ENCODE measurements at regions not wholly inside any gene's neighbourhood (a gene's known extent, or its start where the extent isn't known, plus 50 kb on each side); places are given as distances from the start of the nearest gene placed in this dataset.
"Not testable (repeated sequence)": the region's sequence is repeated elsewhere in the genome, so short reads cannot be mapped to it uniquely, and the experiment has no call there.

GRCh38 chr2:129915303-129915840, 64.1 kb upstream of the RAB6C start:
- Mint-ChIP-seq H3K27ac (no peak overlapping the region), H3K4me3 (no peak overlapping the region), H3K36me3 (peaks cover 0 to 26% of the 10 kb centered on the region in 2 donors), H3K27me3 (peaks cover 0 to 21% (median 18%) of the 10 kb centered on the region in 3 donors), H3K4me1 (no peaks in the 10 kb centered on the region), H3K9me3 (peaks cover 20 to 45% (median 32%) of the 10 kb centered on the region in 7 donors)
- no peak for ATAC-seq (ENCODE audit: low read depth in 2 of 2)
- no peak for DNase-seq

- H3K4me1 Mint-ChIP-seq = peaks cover 3 to 7% (median 4%) of the 10 kb centered on the region in 3 donors
- H3K4me3 Mint-ChIP-seq = peak overlapping the region in 1 of 8 donors; percentile 66
- H3K27me3 Mint-ChIP-seq = peaks cover 8 to 42% (median 38%) of the 10 kb centered on the region in 3 donors
- ATAC-seq (ENCODE audit: low read depth in 2 of 2) (no peak), DNase-seq (no peak)
- no peak overlapping the region for H3K27ac Mint-ChIP-seq
- peaks cover 0 to 26% of the 10 kb centered on the region in 2 donors for H3K36me3 Mint-ChIP-seq
- peaks cover 20 to 57% (median 41%) of the 10 kb centered on the region in 7 donors for H3K9me3 Mint-ChIP-seq
Observed at GRCh38 chr2:129918604-129919003, 60.9 kb upstream of the RAB6C start.

GRCh38 chr2:129922571-129923264, 56.7 kb upstream of the RAB6C start:
- Mint-ChIP-seq H3K4me3 (peak overlapping the region in 2 of 8 donors; percentile 24 to 57), H3K27ac (no peak overlapping the region), H3K4me1 (peaks cover 6 to 11% (median 8%) of the 10 kb centered on the region in 3 donors), H3K27me3 (peaks cover 20 to 64% (median 44%) of the 10 kb centered on the region in 3 donors), H3K9me3 (peaks cover 14 to 39% (median 31%) of the 10 kb centered on the region in 7 donors), H3K36me3 (peaks cover 0 to 18% of the 10 kb centered on the region in 2 donors)
- DNase-seq (no peak), ATAC-seq (ENCODE audit: low read depth in 2 of 2) (no peak)

- Mint-ChIP-seq H3K4me3 (peak overlapping the region in 4 of 8 donors; percentile 6 to 57 (median 36)), H3K9me3 (peaks cover 9 to 32% (median 24%) of the 10 kb centered on the region in 7 donors), H3K27me3 (peaks cover 20 to 66% (median 52%) of the 10 kb centered on the region in 3 donors), H3K27ac (no peak overlapping the region), H3K4me1 (peaks cover 6 to 11% (median 8%) of the 10 kb centered on the region in 3 donors), H3K36me3 (peaks cover 0 to 11% of the 10 kb centered on the region in 2 donors)
- ATAC-seq (ENCODE audit: low read depth in 2 of 2) (peak; percentile 30 to 37), DNase-seq (no peak)
Observed at GRCh38 chr2:129923265-129924091, 56.0 kb upstream of the RAB6C start.

- not testable (repeated sequence) for ATAC-seq (ENCODE audit: low read depth in 2 of 2)
- H3K9me3 Mint-ChIP-seq = peaks cover 2 to 25% (median 18%) of the 10 kb centered on the region in 7 donors
- H3K4me3 Mint-ChIP-seq = peak overlapping the region in 2 of 8 donors; percentile 11 to 48
Observed at GRCh38 chr2:129924115-129924514, 55.4 kb upstream of the RAB6C start.

GRCh38 chr2:129925381-129925780, 54.1 kb upstream of the RAB6C start:
- H3K27me3 Mint-ChIP-seq = peaks cover 20 to 70% (median 57%) of the 10 kb centered on the region in 3 donors
- no peak for ATAC-seq (ENCODE audit: low read depth in 2 of 2)

More at GRCh38 chr2:129924115-129924514, 55.4 kb upstream of the RAB6C start:
- Mint-ChIP-seq H3K27me3 (peaks cover 20 to 65% (median 57%) of the 10 kb centered on the region in 3 donors), H3K4me1 (peaks cover 6 to 11% (median 8%) of the 10 kb centered on the region in 3 donors)
- not testable (repeated sequence) for H3K27ac Mint-ChIP-seq, H3K36me3 Mint-ChIP-seq, DNase-seq

GRCh38 chr2:129927696-129928095, 51.8 kb upstream of the RAB6C start:
- peaks cover 14 to 60% (median 48%) of the 10 kb centered on the region in 3 donors for H3K27me3 Mint-ChIP-seq

More at GRCh38 chr2:129925381-129925780, 54.1 kb upstream of the RAB6C start:
- peaks cover 6 to 11% (median 8%) of the 10 kb centered on the region in 3 donors for H3K4me1 Mint-ChIP-seq
- peak overlapping the region in 1 of 8 donors; percentile 16 for H3K4me3 Mint-ChIP-seq
- no peak for DNase-seq
- peak overlapping the region in 1 of 6 donors; percentile 20 for H3K27ac Mint-ChIP-seq
- peaks cover 0 to 13% (median 6%) of the 10 kb centered on the region in 7 donors for H3K9me3 Mint-ChIP-seq
- H3K36me3 Mint-ChIP-seq = no peaks in the 10 kb centered on the region

GRCh38 chr2:129929321-129930290, 49.9 kb upstream of the RAB6C start:
- Mint-ChIP-seq H3K36me3 (peaks cover 0 to 8% of the 10 kb centered on the region in 2 donors), H3K27me3 (peaks cover 13 to 60% (median 51%) of the 10 kb centered on the region in 3 donors), H3K4me3 (no peak overlapping the region), H3K4me1 (peaks cover 0 to 4% (median 0%) of the 10 kb centered on the region in 3 donors), H3K9me3 (no peaks in the 10 kb centered on the region), H3K27ac (no peak overlapping the region)
- DNase-seq = no peak
- ATAC-seq (ENCODE audit: low read depth in 2 of 2) = no peak

More at GRCh38 chr2:129927696-129928095, 51.8 kb upstream of the RAB6C start:
- no peaks in the 10 kb centered on the region for H3K9me3 Mint-ChIP-seq
- no peak overlapping the region for H3K4me3 Mint-ChIP-seq
- no peak for DNase-seq
- no peak for ATAC-seq (ENCODE audit: low read depth in 2 of 2)
- H3K27ac Mint-ChIP-seq = no peak overlapping the region
- no peaks in the 10 kb centered on the region for H3K36me3 Mint-ChIP-seq
- H3K4me1 Mint-ChIP-seq = peaks cover 6 to 9% (median 8%) of the 10 kb centered on the region in 3 donors
